ENCODE measurements at regions not wholly inside any gene's neighbourhood (a gene's known extent, or its start where the extent isn't known, plus 50 kb on each side); places are given as distances from the start of the nearest gene placed in this dataset.

DNA sequence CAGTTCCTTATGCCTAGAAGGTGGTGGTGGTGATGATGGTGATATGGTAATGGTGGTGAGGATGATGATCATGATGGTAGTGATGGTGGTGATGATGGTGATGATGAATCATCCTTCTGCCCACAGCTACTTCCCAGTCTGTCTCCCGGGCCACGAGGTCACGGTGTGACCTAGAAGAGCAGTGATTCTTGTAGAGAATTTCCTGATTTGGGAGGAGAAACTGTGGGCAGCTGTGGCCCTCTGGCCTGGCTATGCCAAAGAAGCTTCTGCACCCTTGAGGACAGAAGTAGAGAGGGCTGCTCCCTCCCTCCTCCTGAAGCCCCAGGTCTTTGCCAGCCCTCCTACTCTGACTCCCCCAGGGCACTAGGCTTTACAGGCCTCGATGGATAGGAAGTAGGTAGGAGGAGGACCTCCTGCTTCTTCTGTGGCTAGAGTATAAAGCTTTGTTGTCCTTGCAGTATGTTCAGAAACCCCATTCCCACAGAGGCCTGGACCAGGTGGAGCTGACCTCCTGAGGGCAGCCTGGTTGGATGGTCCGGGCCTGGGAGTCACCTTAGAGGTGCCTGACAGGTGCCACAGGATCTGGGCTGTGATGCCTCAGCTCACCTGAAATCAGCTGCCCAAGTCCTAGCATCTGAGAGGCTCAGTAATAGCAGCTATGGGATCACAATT lies 57.9 kb upstream of the EPAS1 start:
- CTCF ChIA-PET: interaction anchor here (1.3 kb wide), 2 partner anchors 9 to 11 kb away, joined by 3 read pairs; no protein-coding TSS in a partner anchor
- TF ChIP-seq, protein P1, sequence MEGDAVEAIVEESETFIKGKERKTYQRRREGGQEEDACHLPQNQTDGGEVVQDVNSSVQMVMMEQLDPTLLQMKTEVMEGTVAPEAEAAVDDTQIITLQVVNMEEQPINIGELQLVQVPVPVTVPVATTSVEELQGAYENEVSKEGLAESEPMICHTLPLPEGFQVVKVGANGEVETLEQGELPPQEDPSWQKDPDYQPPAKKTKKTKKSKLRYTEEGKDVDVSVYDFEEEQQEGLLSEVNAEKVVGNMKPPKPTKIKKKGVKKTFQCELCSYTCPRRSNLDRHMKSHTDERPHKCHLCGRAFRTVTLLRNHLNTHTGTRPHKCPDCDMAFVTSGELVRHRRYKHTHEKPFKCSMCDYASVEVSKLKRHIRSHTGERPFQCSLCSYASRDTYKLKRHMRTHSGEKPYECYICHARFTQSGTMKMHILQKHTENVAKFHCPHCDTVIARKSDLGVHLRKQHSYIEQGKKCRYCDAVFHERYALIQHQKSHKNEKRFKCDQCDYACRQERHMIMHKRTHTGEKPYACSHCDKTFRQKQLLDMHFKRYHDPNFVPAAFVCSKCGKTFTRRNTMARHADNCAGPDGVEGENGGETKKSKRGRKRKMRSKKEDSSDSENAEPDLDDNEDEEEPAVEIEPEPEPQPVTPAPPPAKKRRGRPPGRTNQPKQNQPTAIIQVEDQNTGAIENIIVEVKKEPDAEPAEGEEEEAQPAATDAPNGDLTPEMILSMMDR (IDR thresholded peaks at IDR 0.05; ENCODE audit: insufficient read depth, low read depth, low read length): no peak
- POLR2A ChIA-PET: no interaction called here
- H3K4me3 ChIP-seq (ENCODE audit: low read depth, low read length): no peak overlapping the region
- DNase-seq (ENCODE audit: low read depth): no peak
- H3K36me3 ChIP-seq (ENCODE audit: control insufficient read depth, insufficient read depth, low read length): no peaks in the 10 kb centered on the region
- H3K27me3 ChIP-seq (ENCODE audit: control insufficient read depth, insufficient read depth, low read length): no peaks in the 10 kb centered on the region

DNA sequence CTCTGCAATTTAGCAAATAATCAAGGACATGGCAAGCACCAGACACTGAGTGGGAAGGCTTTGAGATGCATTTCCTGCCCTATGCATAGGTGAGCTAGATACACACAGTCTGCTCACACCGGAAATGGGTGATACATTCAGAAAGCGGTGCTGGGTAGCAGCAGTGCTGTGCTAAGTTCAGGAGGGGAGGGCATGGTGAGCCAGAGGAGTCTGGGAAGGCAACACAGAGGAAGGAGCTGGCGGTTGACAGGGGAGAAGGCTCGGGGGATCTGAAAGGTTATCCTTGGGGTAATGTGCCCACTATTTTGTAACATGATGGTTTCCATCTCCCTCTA lies 57.4 kb upstream of the EPAS1 start:
- ChIA-PET POLR2A (no interaction called here), CTCF (interaction anchor here (1.3 kb wide), 2 partner anchors 9 to 11 kb away, joined by 3 read pairs; no protein-coding TSS in a partner anchor)
- no peaks in the 10 kb centered on the region for H3K36me3 ChIP-seq (ENCODE audit: control insufficient read depth, insufficient read depth, low read length)
- H3K27me3 ChIP-seq (ENCODE audit: control insufficient read depth, insufficient read depth, low read length): no peaks in the 10 kb centered on the region
- no peak for DNase-seq (ENCODE audit: low read depth)
- TF ChIP-seq, protein P1 (IDR thresholded peaks at IDR 0.05; ENCODE audit: insufficient read depth, low read depth, low read length): no peak
- no peak overlapping the region for H3K4me3 ChIP-seq (ENCODE audit: low read depth, low read length)

DNA sequence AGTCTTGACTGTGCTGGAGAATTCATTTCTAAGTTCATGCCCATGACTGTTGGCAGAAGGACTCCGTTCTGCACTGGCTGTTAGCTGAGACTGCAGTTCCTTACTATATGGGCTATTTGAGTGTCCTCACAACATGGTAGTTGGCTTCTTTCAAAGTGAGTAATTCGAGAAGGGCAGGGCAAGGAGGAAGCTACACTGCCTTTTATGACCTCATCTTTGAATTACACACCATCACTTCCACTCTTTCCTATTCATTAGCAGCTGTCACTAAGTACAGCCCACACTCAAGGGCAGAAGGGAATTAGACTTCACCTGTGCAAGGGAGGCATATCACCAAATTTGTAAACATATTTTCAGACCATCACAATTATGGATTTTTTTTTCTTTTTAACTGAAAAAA lies 55.9 kb upstream of the EPAS1 start:
- DNase-seq (ENCODE audit: low read depth): no peak

DNA sequence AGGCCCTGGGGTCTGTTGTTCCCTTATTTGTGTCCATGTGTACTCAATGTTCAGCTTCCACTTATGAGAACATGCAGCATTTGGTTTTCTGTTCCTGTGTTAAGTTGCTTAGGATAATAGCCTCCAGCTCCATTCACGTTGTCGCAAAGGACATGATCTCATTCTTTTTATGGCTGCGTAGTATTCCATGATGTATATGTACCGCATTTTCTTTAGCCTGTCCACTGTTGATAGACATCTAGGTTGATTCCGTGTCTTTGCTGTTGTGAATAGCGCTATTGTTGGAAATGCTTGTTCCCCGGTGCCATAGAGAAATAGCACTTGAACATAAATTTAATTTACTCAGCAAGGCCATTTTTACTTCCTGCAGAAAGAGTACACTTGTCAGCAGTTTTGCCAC lies 51.3 kb upstream of the EPAS1 start:
- ChIA-PET POLR2A (no interaction called here), CTCF (no interaction called here)
- no peak for DNase-seq (ENCODE audit: low read depth)
- H3K27me3 ChIP-seq (ENCODE audit: control insufficient read depth, insufficient read depth, low read length): no peaks in the 10 kb centered on the region
- TF ChIP-seq, protein P1 (IDR thresholded peaks at IDR 0.05; ENCODE audit: insufficient read depth, low read depth, low read length): no peak
- no peak overlapping the region for H3K4me3 ChIP-seq (ENCODE audit: low read depth, low read length)
- H3K36me3 ChIP-seq (ENCODE audit: control insufficient read depth, insufficient read depth, low read length): no peaks in the 10 kb centered on the region

More for the DNA sequence above, 55.9 kb upstream of the EPAS1 start:
- H3K27me3 ChIP-seq (ENCODE audit: control insufficient read depth, insufficient read depth, low read length): no peaks in the 10 kb centered on the region
- no peaks in the 10 kb centered on the region for H3K36me3 ChIP-seq (ENCODE audit: control insufficient read depth, insufficient read depth, low read length)
- no peak overlapping the region for H3K4me3 ChIP-seq (ENCODE audit: low read depth, low read length)
- TF ChIP-seq, protein P1 (IDR thresholded peaks at IDR 0.05; ENCODE audit: insufficient read depth, low read depth, low read length): no peak
- POLR2A ChIA-PET: no interaction called here
- CTCF ChIA-PET: interaction anchor here (1.1 to 1.4 kb wide), 2 partner anchors 11 to 23 kb away, joined by 3 read pairs; no protein-coding TSS in a partner anchor

DNA sequence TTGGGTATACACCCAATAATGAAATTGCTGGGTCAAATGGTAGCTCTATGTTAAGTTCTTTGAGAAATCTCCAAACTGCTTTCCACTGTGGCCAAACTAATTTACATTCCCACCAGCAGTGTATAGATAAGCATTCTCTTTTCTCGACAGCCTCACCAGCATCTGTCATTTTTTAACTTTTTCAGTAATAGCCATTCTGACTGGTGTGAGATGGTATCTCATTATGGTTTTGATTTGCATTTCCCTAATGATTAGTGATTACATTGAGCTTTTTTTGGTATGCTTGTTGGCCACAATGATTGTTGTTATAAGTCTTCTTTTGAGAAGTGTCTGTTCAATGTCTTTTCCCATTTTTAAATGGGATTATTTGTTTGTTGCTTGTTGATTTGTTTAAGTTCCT lies 50.4 kb upstream of the EPAS1 start:
- TF ChIP-seq, protein P1 (IDR thresholded peaks at IDR 0.05; ENCODE audit: insufficient read depth, low read depth, low read length): no peak
- Histone ChIP-seq H3K4me3 (ENCODE audit: low read depth, low read length) (no peak overlapping the region), H3K36me3 (ENCODE audit: control insufficient read depth, insufficient read depth, low read length) (no peaks in the 10 kb centered on the region), H3K27me3 (ENCODE audit: control insufficient read depth, insufficient read depth, low read length) (no peaks in the 10 kb centered on the region)
- DNase-seq (ENCODE audit: low read depth): no peak
- POLR2A ChIA-PET: no interaction called here
- CTCF ChIA-PET: interaction anchor here (0.6 to 1.6 kb wide), 2 partner anchors 11 to 29 kb away, joined by 3 to 8 read pairs; no protein-coding TSS in a partner anchor

All from BJ (cell line).